ENCODE measurements at regions not wholly inside any gene's neighbourhood (a gene's known extent, or its start where the extent isn't known, plus 50 kb on each side); places are given as distances from the start of the nearest gene placed in this dataset.

DNA sequence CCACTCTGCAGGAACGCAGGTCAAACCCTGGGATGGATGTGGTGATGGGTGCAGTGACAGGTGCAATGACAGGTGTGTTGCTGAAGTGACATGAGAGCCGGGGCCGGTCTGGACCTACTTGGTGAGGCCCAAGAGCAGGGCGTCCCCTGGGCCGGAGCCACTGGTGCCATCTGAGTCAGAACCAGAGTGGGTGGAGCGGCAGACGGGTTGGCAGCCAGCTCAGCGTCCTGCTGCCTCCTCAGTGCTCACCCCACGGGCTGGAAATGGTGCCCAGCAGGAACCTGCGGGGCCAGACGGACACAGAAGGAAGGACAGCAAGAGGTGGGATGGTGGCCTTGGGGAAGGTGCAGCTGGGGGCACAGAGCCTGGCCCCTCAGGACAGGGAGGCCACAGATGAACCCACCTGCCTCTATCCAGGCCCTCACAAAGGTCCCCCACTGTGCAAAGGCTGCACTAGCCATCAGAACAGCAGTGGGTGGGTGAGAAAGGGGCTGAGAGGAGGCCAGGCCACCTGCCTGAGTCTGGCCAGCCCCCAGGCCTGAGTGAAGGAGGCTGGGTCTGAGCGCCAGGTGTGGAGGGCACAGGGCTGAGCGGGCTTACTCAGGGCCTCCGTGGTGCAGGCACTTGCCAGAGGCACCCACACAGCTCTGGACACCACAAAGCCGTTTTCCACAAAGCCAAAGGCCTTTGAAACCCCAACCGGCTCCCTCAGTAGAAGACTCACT, 129.0 kb upstream of the PPP2R2D start:
- Histone ChIP-seq H3K4me1 (ENCODE audit: control insufficient read depth, insufficient read depth, low read length) (peaks cover 27% of the 10 kb centered on the region), H3K36me3 (ENCODE audit: control insufficient read depth, insufficient read depth, low read length) (no peaks in the 10 kb centered on the region), H3K27ac (ENCODE audit: low read depth, low read length) (no peak overlapping the region), H3K27me3 (ENCODE audit: control insufficient read depth, insufficient read depth, low read length) (peaks cover 2% of the 10 kb centered on the region), H3K9me3 (ENCODE audit: control insufficient read depth, insufficient read depth, low read length) (peaks cover 1% of the 10 kb centered on the region), H3K4me3 (ENCODE audit: low read depth, low read length) (no peak overlapping the region)
- DNase-seq (ENCODE audit: low read depth in 4 of 6, low spot score in 6 of 6): no peak
- WGBS (ENCODE audit: insufficient coverage): 85% methylated on average over 14 of the region's 16 CpGs

GRCh38 chr10:131772441-131772840, 128.4 kb upstream of the PPP2R2D start:
- peaks cover 27% of the 10 kb centered on the region for H3K4me1 ChIP-seq (ENCODE audit: control insufficient read depth, insufficient read depth, low read length)
- no peak overlapping the region for H3K4me3 ChIP-seq (ENCODE audit: low read depth, low read length)
- no peaks in the 10 kb centered on the region for H3K36me3 ChIP-seq (ENCODE audit: control insufficient read depth, insufficient read depth, low read length)
- H3K27me3 ChIP-seq (ENCODE audit: control insufficient read depth, insufficient read depth, low read length): peaks cover 2% of the 10 kb centered on the region
- peaks cover 2% of the 10 kb centered on the region for H3K9me3 ChIP-seq (ENCODE audit: control insufficient read depth, insufficient read depth, low read length)
- no peak overlapping the region for H3K27ac ChIP-seq (ENCODE audit: low read depth, low read length)
- no peak for DNase-seq (ENCODE audit: low read depth in 4 of 6, low spot score in 6 of 6)
- WGBS (ENCODE audit: insufficient coverage): 75% methylated on average over 7 of the region's 9 CpGs

DNA sequence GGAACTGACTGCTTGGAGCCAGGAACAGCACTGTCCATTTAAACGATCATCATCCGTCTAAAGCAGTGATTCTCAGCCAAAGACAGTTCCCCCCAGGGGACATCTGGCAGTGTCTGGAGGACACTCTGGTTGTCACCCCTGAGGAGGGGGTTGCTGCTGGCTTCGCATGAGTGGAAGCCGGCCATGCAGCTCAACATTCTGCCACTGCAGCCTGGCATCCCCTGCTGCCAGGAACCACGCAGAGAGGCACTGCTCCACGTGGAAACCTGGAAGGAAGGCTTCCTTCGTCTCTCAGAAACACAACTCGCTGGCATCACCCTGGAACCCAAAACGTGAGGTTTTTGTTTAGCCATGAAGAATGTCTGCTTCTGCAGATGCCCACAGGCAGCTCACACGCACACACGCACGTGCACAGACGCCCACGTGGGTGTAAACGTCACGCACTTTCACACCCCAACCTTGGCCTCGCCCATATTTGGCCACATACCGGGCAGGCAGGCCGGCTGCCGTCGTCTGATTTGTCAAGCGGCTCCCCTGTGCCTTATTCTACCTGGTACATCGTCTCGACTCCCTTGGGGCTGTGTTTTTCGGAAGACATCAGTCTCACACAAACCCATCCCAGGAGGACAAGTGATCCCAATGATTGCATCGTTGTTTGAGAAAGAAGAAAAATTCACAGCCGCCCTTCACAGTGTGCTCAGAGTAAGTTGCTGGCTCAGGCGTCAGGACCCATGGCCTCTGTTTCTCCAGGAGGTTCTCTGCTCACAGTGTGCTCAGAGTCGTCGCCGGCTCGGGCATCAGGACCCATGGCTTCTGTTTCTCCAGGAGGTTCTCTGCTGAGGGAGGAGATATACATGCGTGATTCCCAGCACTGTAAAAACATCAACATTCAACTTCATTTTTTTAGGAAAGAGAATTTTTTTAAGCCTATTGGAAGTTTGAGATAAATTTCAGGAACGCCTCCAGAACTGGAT, 127.2 kb upstream of the PPP2R2D start:
- 46% methylated on average over 25 of the region's 34 CpGs for WGBS (ENCODE audit: insufficient coverage)
- Histone ChIP-seq H3K4me3 (ENCODE audit: low read depth, low read length) (no peak overlapping the region), H3K36me3 (ENCODE audit: control insufficient read depth, insufficient read depth, low read length) (no peaks in the 10 kb centered on the region), H3K9me3 (ENCODE audit: control insufficient read depth, insufficient read depth, low read length) (peaks cover 5% of the 10 kb centered on the region), H3K27ac (ENCODE audit: low read depth, low read length) (no peak overlapping the region), H3K4me1 (ENCODE audit: control insufficient read depth, insufficient read depth, low read length) (peaks cover 24% of the 10 kb centered on the region), H3K27me3 (ENCODE audit: control insufficient read depth, insufficient read depth, low read length) (peaks cover 2% of the 10 kb centered on the region)
- peak in 2 of 6 donors; percentile 62 to 68 for DNase-seq (ENCODE audit: low read depth in 4 of 6, low spot score in 6 of 6)

- Histone ChIP-seq H3K4me1 (ENCODE audit: control insufficient read depth, insufficient read depth, low read length) (peaks cover 24% of the 10 kb centered on the region), H3K36me3 (ENCODE audit: control insufficient read depth, insufficient read depth, low read length) (no peaks in the 10 kb centered on the region), H3K27me3 (ENCODE audit: control insufficient read depth, insufficient read depth, low read length) (peaks cover 2% of the 10 kb centered on the region), H3K9me3 (ENCODE audit: control insufficient read depth, insufficient read depth, low read length) (peaks cover 5% of the 10 kb centered on the region), H3K27ac (ENCODE audit: low read depth, low read length) (no peak overlapping the region), H3K4me3 (ENCODE audit: low read depth, low read length) (no peak overlapping the region)
- peak in 1 of 6 donors; percentile 61 for DNase-seq (ENCODE audit: low read depth in 4 of 6, low spot score in 6 of 6)
- WGBS (ENCODE audit: insufficient coverage): 27% methylated on average over 17 of the region's 17 CpGs
These were observed 126.1 kb upstream of the PPP2R2D start for GRCh38 chr10:131774681-131775085.

DNA sequence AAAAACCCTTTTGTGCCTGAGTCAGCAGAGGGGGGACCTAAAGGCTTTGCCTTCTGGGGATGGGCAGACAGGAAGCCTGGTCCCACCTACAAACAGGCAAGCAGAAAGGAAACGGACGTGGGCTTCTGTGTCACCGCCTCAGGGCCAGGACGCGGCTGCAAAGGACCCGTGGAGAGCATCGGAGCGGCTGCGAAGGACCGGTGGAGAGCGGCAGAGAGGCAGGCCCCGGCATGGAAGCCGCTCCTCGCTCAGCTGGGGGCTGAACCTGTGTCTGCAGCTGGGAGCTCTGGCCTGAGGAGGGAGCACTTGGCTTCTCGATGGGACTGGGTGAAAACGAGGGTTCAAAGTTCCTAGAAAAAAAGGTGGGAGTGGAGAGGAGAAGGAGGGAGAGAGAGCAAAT, 125.4 kb upstream of the PPP2R2D start:
- H3K27me3 ChIP-seq (ENCODE audit: control insufficient read depth, insufficient read depth, low read length): peaks cover 2% of the 10 kb centered on the region
- H3K27ac ChIP-seq (ENCODE audit: low read depth, low read length): no peak overlapping the region
- peaks cover 5% of the 10 kb centered on the region for H3K9me3 ChIP-seq (ENCODE audit: control insufficient read depth, insufficient read depth, low read length)
- no peak for DNase-seq (ENCODE audit: low read depth in 4 of 6, low spot score in 6 of 6)
- 84% methylated on average over 14 of the region's 16 CpGs for WGBS (ENCODE audit: insufficient coverage)
- no peak overlapping the region for H3K4me3 ChIP-seq (ENCODE audit: low read depth, low read length)
- H3K4me1 ChIP-seq (ENCODE audit: control insufficient read depth, insufficient read depth, low read length): peaks cover 22% of the 10 kb centered on the region
- no peaks in the 10 kb centered on the region for H3K36me3 ChIP-seq (ENCODE audit: control insufficient read depth, insufficient read depth, low read length)

DNA sequence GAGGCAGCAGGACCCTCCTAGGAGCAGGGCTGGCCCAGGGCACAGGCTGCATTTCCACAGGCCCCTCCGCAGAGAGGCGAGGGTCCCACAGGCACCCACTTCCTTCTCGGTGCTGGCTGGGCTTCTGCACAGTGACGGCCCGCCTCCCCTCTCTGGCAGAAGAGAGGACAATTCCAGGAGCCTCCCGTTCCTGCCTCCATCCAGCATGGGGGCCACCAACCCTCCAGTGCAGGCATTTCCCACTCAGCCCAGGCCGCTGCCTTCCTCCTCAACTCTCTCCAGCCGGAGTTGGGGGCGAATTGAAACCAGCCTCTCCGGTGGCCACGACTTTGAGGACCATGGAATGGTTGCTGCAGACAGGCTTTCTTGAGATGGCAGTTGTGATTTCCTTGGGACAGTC, 125.0 kb upstream of the PPP2R2D start:
- no peak overlapping the region for H3K4me3 ChIP-seq (ENCODE audit: low read depth, low read length)
- H3K36me3 ChIP-seq (ENCODE audit: control insufficient read depth, insufficient read depth, low read length): no peaks in the 10 kb centered on the region
- peaks cover 20% of the 10 kb centered on the region for H3K4me1 ChIP-seq (ENCODE audit: control insufficient read depth, insufficient read depth, low read length)
- WGBS (ENCODE audit: insufficient coverage): 86% methylated on average over 8 of the region's 11 CpGs
- peaks cover 2% of the 10 kb centered on the region for H3K27me3 ChIP-seq (ENCODE audit: control insufficient read depth, insufficient read depth, low read length)
- peaks cover 5% of the 10 kb centered on the region for H3K9me3 ChIP-seq (ENCODE audit: control insufficient read depth, insufficient read depth, low read length)
- DNase-seq (ENCODE audit: low read depth in 4 of 6, low spot score in 6 of 6): no peak
- H3K27ac ChIP-seq (ENCODE audit: low read depth, low read length): no peak overlapping the region

GRCh38 chr10:131776496-131776895, 124.3 kb upstream of the PPP2R2D start:
- DNase-seq (ENCODE audit: low read depth in 4 of 6, low spot score in 6 of 6): no peak
- Histone ChIP-seq H3K9me3 (ENCODE audit: control insufficient read depth, insufficient read depth, low read length) (peaks cover 5% of the 10 kb centered on the region), H3K36me3 (ENCODE audit: control insufficient read depth, insufficient read depth, low read length) (no peaks in the 10 kb centered on the region), H3K27ac (ENCODE audit: low read depth, low read length) (no peak overlapping the region), H3K4me1 (ENCODE audit: control insufficient read depth, insufficient read depth, low read length) (peaks cover 19% of the 10 kb centered on the region), H3K27me3 (ENCODE audit: control insufficient read depth, insufficient read depth, low read length) (peaks cover 2% of the 10 kb centered on the region), H3K4me3 (ENCODE audit: low read depth, low read length) (no peak overlapping the region)
- WGBS (ENCODE audit: insufficient coverage): 82% methylated on average over 1 of the region's 11 CpGs

- no peak for DNase-seq (ENCODE audit: low read depth in 4 of 6, low spot score in 6 of 6)
These were observed 123.6 kb upstream of the PPP2R2D start for GRCh38 chr10:131777162-131777561.

GRCh38 chr10:131777921-131778320, 122.9 kb upstream of the PPP2R2D start:
- H3K36me3 ChIP-seq (ENCODE audit: control insufficient read depth, insufficient read depth, low read length): no peaks in the 10 kb centered on the region
- H3K4me3 ChIP-seq (ENCODE audit: low read depth, low read length): no peak overlapping the region
- peaks cover 16% of the 10 kb centered on the region for H3K4me1 ChIP-seq (ENCODE audit: control insufficient read depth, insufficient read depth, low read length)
- H3K27ac ChIP-seq (ENCODE audit: low read depth, low read length): no peak overlapping the region
- peaks cover 5% of the 10 kb centered on the region for H3K9me3 ChIP-seq (ENCODE audit: control insufficient read depth, insufficient read depth, low read length)
- 92% methylated on average over 2 of the region's 2 CpGs for WGBS (ENCODE audit: insufficient coverage)
- no peak for DNase-seq (ENCODE audit: low read depth in 4 of 6, low spot score in 6 of 6)
- H3K27me3 ChIP-seq (ENCODE audit: control insufficient read depth, insufficient read depth, low read length): peaks cover 2% of the 10 kb centered on the region

More at GRCh38 chr10:131777162-131777561, 123.6 kb upstream of the PPP2R2D start:
- peaks cover 2% of the 10 kb centered on the region for H3K27me3 ChIP-seq (ENCODE audit: control insufficient read depth, insufficient read depth, low read length)
- H3K4me3 ChIP-seq (ENCODE audit: low read depth, low read length): no peak overlapping the region
- 94% methylated on average over 4 of the region's 5 CpGs for WGBS (ENCODE audit: insufficient coverage)
- peaks cover 5% of the 10 kb centered on the region for H3K9me3 ChIP-seq (ENCODE audit: control insufficient read depth, insufficient read depth, low read length)
- no peak overlapping the region for H3K27ac ChIP-seq (ENCODE audit: low read depth, low read length)
- no peaks in the 10 kb centered on the region for H3K36me3 ChIP-seq (ENCODE audit: control insufficient read depth, insufficient read depth, low read length)
- H3K4me1 ChIP-seq (ENCODE audit: control insufficient read depth, insufficient read depth, low read length): peaks cover 16% of the 10 kb centered on the region
